ENCODE measurements at regions not wholly inside any gene's neighbourhood (a gene's known extent, or its start where the extent isn't known, plus 50 kb on each side); places are given as distances from the start of the nearest gene placed in this dataset.

GRCh38 chr19:29422047-29422446, 103.7 kb upstream of the VSTM2B start:
- WGBS, 2 experiments (ENCODE audit: extremely low coverage in 1 of 2, insufficient coverage in 1 of 2, insufficient read length in 1 of 2, insufficient replicate concordance in 2 of 2, low coverage in 1 of 2, low lambda C conversion rate in 2 of 2, missing lambda C conversion rate in 1 of 2) = 82% methylated on average over 4 of the region's 7 CpGs; no CpG with 5 or more reads in 1 of the 2 experiments
- Histone ChIP-seq H2BK20ac (ENCODE audit: low read length) (no peak overlapping the region), H2AFZ (ENCODE audit: low read length) (no peak overlapping the region), H3K9me3 (ENCODE audit: insufficient read depth in 2 of 2, low read depth in 1 of 2, low read length in 1 of 2) (peaks cover 8 to 25% of the 10 kb centered on the region in 2 experiments; a peak in 3 of 4 replicates), H4K91ac (replicated peaks; ENCODE audit: insufficient read length, low read length) (no peak overlapping the region), H3K9ac (replicated peaks in 1 of 4; ENCODE audit: extremely low read depth in 1 of 4, low read depth in 3 of 4, low read length in 3 of 4) (no peak overlapping the region), H3K56ac (replicated peaks; ENCODE audit: insufficient read length, low read depth, low read length) (no peak overlapping the region), H3K23me2 (ENCODE audit: low read depth, low read length) (no peaks in the 10 kb centered on the region; the same call in 1 of the 2 replicates), H3K79me1 (ENCODE audit: low read depth, low read length) (no peaks in the 10 kb centered on the region), H3K4me1 (replicated peaks in 1 of 4; ENCODE audit: control insufficient read depth in 3 of 4, insufficient read depth in 4 of 4, low read length in 3 of 4) (no peaks in the 10 kb centered on the region; a peak in 1 of 7 replicates), H3K14ac (ENCODE audit: insufficient read length) (no peak overlapping the region), H4K8ac (ENCODE audit: extremely low read depth, insufficient read depth, low read length) (peak overlapping the region; percentile 41; the same call in 1 of the 2 replicates), H3K79me2 (ENCODE audit: control insufficient read depth in 1 of 2, insufficient read depth in 2 of 2, low read length in 2 of 2) (no peaks in the 10 kb centered on the region), H3K4me3 (ENCODE audit: extremely low read depth in 1 of 4, insufficient read depth in 2 of 4, low read depth in 3 of 4, low read length in 4 of 4) (no peak overlapping the region), H3K4ac (replicated peaks; ENCODE audit: insufficient read length, low read depth, low read length) (no peak overlapping the region), H3K27me3 (replicated peaks in 1 of 4; ENCODE audit: control insufficient read depth in 3 of 4, extremely low read depth in 1 of 4, insufficient read depth in 3 of 4, low read length in 3 of 4) (no peaks in the 10 kb centered on the region), H4K20me1 (replicated peaks in 1 of 2; ENCODE audit: control insufficient read depth in 1 of 2, insufficient read depth in 2 of 2, low read length in 2 of 2) (no peaks in the 10 kb centered on the region), H2BK12ac (ENCODE audit: low read depth, low read length) (no peak overlapping the region), H4K5ac (ENCODE audit: insufficient read length, low read depth, low read length) (no peak overlapping the region), H2AK5ac (ENCODE audit: low read depth, low read length) (no peak overlapping the region), H2BK15ac (ENCODE audit: low read length) (no peak overlapping the region), H3K27ac (ENCODE audit: low read depth, low read length) (no peak overlapping the region), H3K23ac (ENCODE audit: insufficient read length) (no peak overlapping the region), H3K4me2 (ENCODE audit: insufficient read depth in 1 of 2, low read depth in 2 of 2, low read length in 2 of 2) (no peak overlapping the region), H2BK5ac (ENCODE audit: low read depth, low read length) (no peak overlapping the region), H3K36me3 (ENCODE audit: control insufficient read depth in 2 of 4, insufficient read depth in 4 of 4, low read length in 3 of 4) (no peaks in the 10 kb centered on the region), H2BK120ac (replicated peaks; ENCODE audit: low read depth, low read length) (no peak overlapping the region), H3K18ac (ENCODE audit: extremely low read depth, low read length) (no peak overlapping the region)
- ChIA-PET POLR2A (ENCODE audit: partially characterized antibody) (no interaction called here), CTCF (ENCODE audit: partially characterized antibody) (interaction anchor here (0.9 to 1.0 kb wide), 2 partner anchors 15 to 32 kb away, joined by 3 read pairs; no protein-coding TSS in a partner anchor)
- no peak for FAIRE-seq
- DNase-seq (ENCODE audit: low read depth in 1 of 2, low spot score in 2 of 2) = no peak
- TF ChIP-seq CBX8 (IDR thresholded peaks at IDR 0.05; ENCODE audit: borderline replicate concordance, low read depth, low read length) = no peak
- no peak for TF ChIP-seq FOSL1 (IDR thresholded peaks at IDR 0.05; ENCODE audit: insufficient read depth, low read depth, low read length)
- TF ChIP-seq SIX5 (IDR thresholded peaks at IDR 0.05; ENCODE audit: low read depth, low read length) = no peak
- TF ChIP-seq MAX (IDR thresholded peaks at IDR 0.05) = no peak
- TF ChIP-seq CTBP2 (IDR thresholded peaks at IDR 0.05; ENCODE audit: borderline replicate concordance, insufficient read depth, insufficient read length, low read length) = no peak
- TF ChIP-seq SP1 (IDR thresholded peaks at IDR 0.05; ENCODE audit: low read depth, low read length) = no peak
- TF ChIP-seq JUN (IDR thresholded peaks at IDR 0.05; ENCODE audit: low read depth, low read length) = no peak
- no peak for TF ChIP-seq PHF8 (conservative IDR thresholded peaks at IDR 0.05; ENCODE audit: low read depth, low read length)
- no peak for TF ChIP-seq SIRT6 (IDR thresholded peaks at IDR 0.05; ENCODE audit: low read length)
- no peak for TF ChIP-seq MAFK (IDR thresholded peaks at IDR 0.05; ENCODE audit: low read depth, low read length)
- TF ChIP-seq BRCA1 (IDR thresholded peaks at IDR 0.05; ENCODE audit: low read depth, low read length) = no peak
- no peak for TF ChIP-seq GTF2F1 (IDR thresholded peaks at IDR 0.05; ENCODE audit: borderline replicate concordance, low read depth, low read length)
- TF ChIP-seq TAF7 (optimal IDR thresholded peaks at IDR 0.05; ENCODE audit: borderline replicate concordance, low read depth, low read length) = no peak
- TF ChIP-seq TCF12 (IDR thresholded peaks at IDR 0.05; ENCODE audit: low read depth, low read length) = no peak
- TF ChIP-seq RAD21 (IDR thresholded peaks at IDR 0.05 in 1 of 2, conservative IDR thresholded peaks at IDR 0.05 in 1 of 2; ENCODE audit: low read depth in 2 of 2, low read length in 2 of 2) = no peak
